ENCODE measurements at regions not wholly inside any gene's neighbourhood (a gene's known extent, or its start where the extent isn't known, plus 50 kb on each side); places are given as distances from the start of the nearest gene placed in this dataset.

- Histone ChIP-seq H3K27me3 (ENCODE audit: control insufficient read depth, insufficient read depth, low read length, poor library complexity, severe bottlenecking) (no peaks in the 10 kb centered on the region), H3K9me3 (ENCODE audit: control insufficient read depth, low read length) (no peaks in the 10 kb centered on the region), H3K27ac (ENCODE audit: insufficient read depth, low read depth, low read length, poor library complexity, severe bottlenecking) (no peak overlapping the region), H3K4me1 (ENCODE audit: control insufficient read depth, insufficient read depth, low read length) (no peaks in the 10 kb centered on the region), H3K36me3 (ENCODE audit: control insufficient read depth, insufficient read depth, low read length) (no peaks in the 10 kb centered on the region), H3K4me3 (ENCODE audit: insufficient read depth, low read depth, low read length) (no peak overlapping the region)
- WGBS, 2 experiments: 89 to 92% methylated on average over 1 of the region's 1 CpG
Measured at GRCh38 chr4:85243857-85244256, 231.1 kb upstream of the ARHGAP24 start.

GRCh38 chr4:85244638-85245037, 230.3 kb upstream of the ARHGAP24 start:
- no peaks in the 10 kb centered on the region for H3K36me3 ChIP-seq (ENCODE audit: control insufficient read depth, insufficient read depth, low read length)
- H3K4me1 ChIP-seq (ENCODE audit: control insufficient read depth, insufficient read depth, low read length): no peaks in the 10 kb centered on the region
- H3K27me3 ChIP-seq (ENCODE audit: control insufficient read depth, insufficient read depth, low read length, poor library complexity, severe bottlenecking): no peaks in the 10 kb centered on the region
- no peaks in the 10 kb centered on the region for H3K9me3 ChIP-seq (ENCODE audit: control insufficient read depth, low read length)
- H3K4me3 ChIP-seq (ENCODE audit: insufficient read depth, low read depth, low read length): no peak overlapping the region
- no peak overlapping the region for H3K27ac ChIP-seq (ENCODE audit: insufficient read depth, low read depth, low read length, poor library complexity, severe bottlenecking)
- WGBS, 2 experiments: 100% methylated on average over 1 of the region's 1 CpG

GRCh38 chr4:85246055-85246454, 228.9 kb upstream of the ARHGAP24 start:
- Histone ChIP-seq H3K9me3 (ENCODE audit: control insufficient read depth, low read length) (no peaks in the 10 kb centered on the region), H3K4me1 (ENCODE audit: control insufficient read depth, insufficient read depth, low read length) (no peaks in the 10 kb centered on the region), H3K27ac (ENCODE audit: insufficient read depth, low read depth, low read length, poor library complexity, severe bottlenecking) (no peak overlapping the region), H3K27me3 (ENCODE audit: control insufficient read depth, insufficient read depth, low read length, poor library complexity, severe bottlenecking) (no peaks in the 10 kb centered on the region), H3K36me3 (ENCODE audit: control insufficient read depth, insufficient read depth, low read length) (no peaks in the 10 kb centered on the region), H3K4me3 (ENCODE audit: insufficient read depth, low read depth, low read length) (no peak overlapping the region)
- 96 to 97% methylated on average over 21 of the region's 21 CpGs for WGBS, 2 experiments

- 55 to 74% methylated on average over 2 of the region's 4 CpGs for WGBS, 2 experiments
- H3K27ac ChIP-seq (ENCODE audit: insufficient read depth, low read depth, low read length, poor library complexity, severe bottlenecking): no peak overlapping the region
- no peak overlapping the region for H3K4me3 ChIP-seq (ENCODE audit: insufficient read depth, low read depth, low read length)
- H3K36me3 ChIP-seq (ENCODE audit: control insufficient read depth, insufficient read depth, low read length): no peaks in the 10 kb centered on the region
- no peaks in the 10 kb centered on the region for H3K4me1 ChIP-seq (ENCODE audit: control insufficient read depth, insufficient read depth, low read length)
- no peaks in the 10 kb centered on the region for H3K27me3 ChIP-seq (ENCODE audit: control insufficient read depth, insufficient read depth, low read length, poor library complexity, severe bottlenecking)
- H3K9me3 ChIP-seq (ENCODE audit: control insufficient read depth, low read length): no peaks in the 10 kb centered on the region
Measured at GRCh38 chr4:85250852-85251251, 224.1 kb upstream of the ARHGAP24 start.

GRCh38 chr4:85257817-85258370, 217.1 kb upstream of the ARHGAP24 start:
- WGBS, 2 experiments: 60 to 76% methylated on average over 1 of the region's 1 CpG
- no peaks in the 10 kb centered on the region for H3K27me3 ChIP-seq (ENCODE audit: control insufficient read depth, insufficient read depth, low read length, poor library complexity, severe bottlenecking)
- no peak overlapping the region for H3K4me3 ChIP-seq (ENCODE audit: insufficient read depth, low read depth, low read length)
- no peaks in the 10 kb centered on the region for H3K9me3 ChIP-seq (ENCODE audit: control insufficient read depth, low read length)
- no peak overlapping the region for H3K27ac ChIP-seq (ENCODE audit: insufficient read depth, low read depth, low read length, poor library complexity, severe bottlenecking)
- H3K4me1 ChIP-seq (ENCODE audit: control insufficient read depth, insufficient read depth, low read length): no peaks in the 10 kb centered on the region
- H3K36me3 ChIP-seq (ENCODE audit: control insufficient read depth, insufficient read depth, low read length): no peaks in the 10 kb centered on the region

GRCh38 chr4:85260064-85260463, 214.9 kb upstream of the ARHGAP24 start:
- Histone ChIP-seq H3K4me3 (ENCODE audit: insufficient read depth, low read depth, low read length) (no peak overlapping the region), H3K9me3 (ENCODE audit: control insufficient read depth, low read length) (no peaks in the 10 kb centered on the region), H3K36me3 (ENCODE audit: control insufficient read depth, insufficient read depth, low read length) (no peaks in the 10 kb centered on the region), H3K27ac (ENCODE audit: insufficient read depth, low read depth, low read length, poor library complexity, severe bottlenecking) (no peak overlapping the region), H3K27me3 (ENCODE audit: control insufficient read depth, insufficient read depth, low read length, poor library complexity, severe bottlenecking) (no peaks in the 10 kb centered on the region), H3K4me1 (ENCODE audit: control insufficient read depth, insufficient read depth, low read length) (no peaks in the 10 kb centered on the region)
- WGBS, 2 experiments: 88 to 96% methylated on average over 1 of the region's 1 CpG

GRCh38 chr4:85265234-85265633, 209.7 kb upstream of the ARHGAP24 start:
- Histone ChIP-seq H3K36me3 (ENCODE audit: control insufficient read depth, insufficient read depth, low read length) (no peaks in the 10 kb centered on the region), H3K4me3 (ENCODE audit: insufficient read depth, low read depth, low read length) (no peak overlapping the region), H3K27me3 (ENCODE audit: control insufficient read depth, insufficient read depth, low read length, poor library complexity, severe bottlenecking) (no peaks in the 10 kb centered on the region), H3K27ac (ENCODE audit: insufficient read depth, low read depth, low read length, poor library complexity, severe bottlenecking) (no peak overlapping the region), H3K4me1 (ENCODE audit: control insufficient read depth, insufficient read depth, low read length) (no peaks in the 10 kb centered on the region), H3K9me3 (ENCODE audit: control insufficient read depth, low read length) (no peaks in the 10 kb centered on the region)
- WGBS, 2 experiments: 93% methylated on average over 5 of the region's 5 CpGs

- Histone ChIP-seq H3K36me3 (ENCODE audit: control insufficient read depth, insufficient read depth, low read length) (no peaks in the 10 kb centered on the region), H3K4me1 (ENCODE audit: control insufficient read depth, insufficient read depth, low read length) (no peaks in the 10 kb centered on the region), H3K4me3 (ENCODE audit: insufficient read depth, low read depth, low read length) (no peak overlapping the region), H3K9me3 (ENCODE audit: control insufficient read depth, low read length) (no peaks in the 10 kb centered on the region), H3K27me3 (ENCODE audit: control insufficient read depth, insufficient read depth, low read length, poor library complexity, severe bottlenecking) (no peaks in the 10 kb centered on the region), H3K27ac (ENCODE audit: insufficient read depth, low read depth, low read length, poor library complexity, severe bottlenecking) (no peak overlapping the region)
- WGBS, 2 experiments: 88% methylated on average over 2 to 3 of the region's 4 CpGs
Measured at GRCh38 chr4:85268188-85268587, 206.8 kb upstream of the ARHGAP24 start.

GRCh38 chr4:85268961-85269360, 206.0 kb upstream of the ARHGAP24 start:
- no peaks in the 10 kb centered on the region for H3K36me3 ChIP-seq (ENCODE audit: control insufficient read depth, insufficient read depth, low read length)
- H3K27me3 ChIP-seq (ENCODE audit: control insufficient read depth, insufficient read depth, low read length, poor library complexity, severe bottlenecking): no peaks in the 10 kb centered on the region
- H3K4me3 ChIP-seq (ENCODE audit: insufficient read depth, low read depth, low read length): no peak overlapping the region
- 93 to 98% methylated on average over 3 of the region's 3 CpGs for whole genome bisulfite sequencing, 2 experiments
- H3K27ac ChIP-seq (ENCODE audit: insufficient read depth, low read depth, low read length, poor library complexity, severe bottlenecking): no peak overlapping the region
- no peaks in the 10 kb centered on the region for H3K9me3 ChIP-seq (ENCODE audit: control insufficient read depth, low read length)
- no peaks in the 10 kb centered on the region for H3K4me1 ChIP-seq (ENCODE audit: control insufficient read depth, insufficient read depth, low read length)

GRCh38 chr4:85274955-85275354, 200.0 kb upstream of the ARHGAP24 start:
- 94 to 97% methylated on average over 3 of the region's 4 CpGs for WGBS, 2 experiments
- Histone ChIP-seq H3K4me3 (ENCODE audit: insufficient read depth, low read depth, low read length) (no peak overlapping the region), H3K4me1 (ENCODE audit: control insufficient read depth, insufficient read depth, low read length) (no peaks in the 10 kb centered on the region), H3K36me3 (ENCODE audit: control insufficient read depth, insufficient read depth, low read length) (no peaks in the 10 kb centered on the region), H3K27me3 (ENCODE audit: control insufficient read depth, insufficient read depth, low read length, poor library complexity, severe bottlenecking) (no peaks in the 10 kb centered on the region), H3K27ac (ENCODE audit: insufficient read depth, low read depth, low read length, poor library complexity, severe bottlenecking) (no peak overlapping the region), H3K9me3 (ENCODE audit: control insufficient read depth, low read length) (no peaks in the 10 kb centered on the region)

- no peaks in the 10 kb centered on the region for H3K9me3 ChIP-seq (ENCODE audit: control insufficient read depth, low read length)
- H3K4me1 ChIP-seq (ENCODE audit: control insufficient read depth, insufficient read depth, low read length): no peaks in the 10 kb centered on the region
- H3K36me3 ChIP-seq (ENCODE audit: control insufficient read depth, insufficient read depth, low read length): no peaks in the 10 kb centered on the region
- H3K27ac ChIP-seq (ENCODE audit: insufficient read depth, low read depth, low read length, poor library complexity, severe bottlenecking): no peak overlapping the region
- H3K27me3 ChIP-seq (ENCODE audit: control insufficient read depth, insufficient read depth, low read length, poor library complexity, severe bottlenecking): no peaks in the 10 kb centered on the region
- 92 to 96% methylated on average over 2 of the region's 2 CpGs for WGBS, 2 experiments
- no peak overlapping the region for H3K4me3 ChIP-seq (ENCODE audit: insufficient read depth, low read depth, low read length)
Measured at GRCh38 chr4:85280963-85281362, 194.0 kb upstream of the ARHGAP24 start.
